ENCODE measurements at regions not wholly inside any gene's neighbourhood (a gene's known extent, or its start where the extent isn't known, plus 50 kb on each side); places are given as distances from the start of the nearest gene placed in this dataset.

GRCh38 chr15:35783203-35783602, 237.2 kb upstream of the DPH6 start:
- TF ChIP-seq CTCF (IDR thresholded peaks at IDR 0.05) (no peak), POLR2A (IDR thresholded peaks at IDR 0.05) (no peak)

Measured in lower leg skin (tissue), 3 donors.